ENCODE measurements at regions not wholly inside any gene's neighbourhood (a gene's known extent, or its start where the extent isn't known, plus 50 kb on each side); places are given as distances from the start of the nearest gene placed in this dataset.
A peak's percentile ranks its signal among the peaks of the same experiment; 100 is the strongest.
"Not testable (repeated sequence)": the region's sequence is repeated elsewhere in the genome, so short reads cannot be mapped to it uniquely, and the experiment has no call there.

GRCh38 chr13:80751854-80752253, 410.9 kb upstream of the SPRY2 start:
- no peak for DNase-seq (ENCODE audit: low read depth, low spot score)

- DNase-seq (ENCODE audit: low read depth, low spot score): no peak
These were observed 403.4 kb upstream of the SPRY2 start for GRCh38 chr13:80744147-80744914.

- no peak for DNase-seq (ENCODE audit: low read depth, low spot score)
These were observed 401.1 kb upstream of the SPRY2 start for GRCh38 chr13:80742033-80742432.

- DNase-seq (ENCODE audit: low read depth, low spot score): no peak
These were observed 399.1 kb upstream of the SPRY2 start for GRCh38 chr13:80740071-80740470.

GRCh38 chr13:80737513-80737912, 396.6 kb upstream of the SPRY2 start:
- DNase-seq (ENCODE audit: low read depth, low spot score): no peak

GRCh38 chr13:80727321-80727975, 386.5 kb upstream of the SPRY2 start:
- no peak for DNase-seq (ENCODE audit: low read depth, low spot score)

GRCh38 chr13:80726868-80727267, 385.9 kb upstream of the SPRY2 start:
- no peak for DNase-seq (ENCODE audit: low read depth, low spot score)

GRCh38 chr13:80721689-80722088, 380.8 kb upstream of the SPRY2 start:
- DNase-seq (ENCODE audit: low read depth, low spot score): no peak

- DNase-seq (ENCODE audit: low read depth, low spot score): no peak
These were observed 378.0 kb upstream of the SPRY2 start for GRCh38 chr13:80718970-80719369.

- no peak for DNase-seq (ENCODE audit: low read depth, low spot score)
These were observed 376.9 kb upstream of the SPRY2 start for GRCh38 chr13:80717776-80718175.

- DNase-seq (ENCODE audit: low read depth, low spot score): peak; percentile 25
These were observed 375.7 kb upstream of the SPRY2 start for GRCh38 chr13:80716610-80717081.

GRCh38 chr13:80712026-80712425, 371.1 kb upstream of the SPRY2 start:
- no peak for DNase-seq (ENCODE audit: low read depth, low spot score)

GRCh38 chr13:80708791-80709190, 367.9 kb upstream of the SPRY2 start:
- DNase-seq (ENCODE audit: low read depth, low spot score): no peak

GRCh38 chr13:80707000-80707983, 366.4 kb upstream of the SPRY2 start:
- no peak for DNase-seq (ENCODE audit: low read depth, low spot score)

- no peak for DNase-seq (ENCODE audit: low read depth, low spot score)
These were observed 365.2 kb upstream of the SPRY2 start for GRCh38 chr13:80706164-80706471.

- DNase-seq (ENCODE audit: low read depth, low spot score): no peak
These were observed 364.6 kb upstream of the SPRY2 start for GRCh38 chr13:80705371-80706163.

- DNase-seq (ENCODE audit: low read depth, low spot score): no peak
These were observed 363.4 kb upstream of the SPRY2 start for GRCh38 chr13:80704369-80704768.

- no peak for DNase-seq (ENCODE audit: low read depth, low spot score)
These were observed 354.9 kb upstream of the SPRY2 start for GRCh38 chr13:80695841-80696240.

- not testable (repeated sequence) for DNase-seq (ENCODE audit: low read depth, low spot score)
These were observed 350.9 kb upstream of the SPRY2 start for GRCh38 chr13:80691814-80692213.

GRCh38 chr13:80690208-80690607, 349.3 kb upstream of the SPRY2 start:
- no peak for DNase-seq (ENCODE audit: low read depth, low spot score)

GRCh38 chr13:80688593-80688992, 347.7 kb upstream of the SPRY2 start:
- DNase-seq (ENCODE audit: low read depth, low spot score): no peak

Measured in iPS DF 19.7 (cell line).